HPDE6-E6E7 (cell line): ENCODE measurements at regions not wholly inside any gene's neighbourhood (a gene's known extent, or its start where the extent isn't known, plus 50 kb on each side); places are given as distances from the start of the nearest gene placed in this dataset.

Experiments
- DNase-seq: peaks from one replicate; pipeline ENCODE4 v3.0.0; 2011; ENCODE audit warnings: missing footprints; ENCODE audit errors: extremely low spot score

DNA sequence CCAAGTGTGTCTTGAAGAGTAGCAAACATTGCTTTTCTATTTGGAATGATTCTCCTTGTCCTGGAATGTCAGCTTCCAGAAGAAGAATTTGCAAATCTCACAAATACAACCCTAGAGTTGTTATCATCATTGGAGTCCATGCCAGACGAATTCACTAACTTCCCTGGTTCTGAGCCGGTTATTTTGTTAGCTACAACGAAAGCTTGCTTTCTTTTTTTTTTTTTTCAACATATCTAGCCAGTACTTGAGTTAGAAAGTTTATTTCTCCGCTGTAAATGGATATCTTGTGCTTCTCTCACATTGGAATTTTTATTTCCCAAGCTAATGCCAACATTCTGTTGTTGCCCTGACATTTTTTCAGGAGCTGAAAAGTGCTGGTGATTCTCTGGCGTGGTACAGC is 138.1 kb upstream of the POM121L12 start:
- DNase-seq, result no peak

DNA sequence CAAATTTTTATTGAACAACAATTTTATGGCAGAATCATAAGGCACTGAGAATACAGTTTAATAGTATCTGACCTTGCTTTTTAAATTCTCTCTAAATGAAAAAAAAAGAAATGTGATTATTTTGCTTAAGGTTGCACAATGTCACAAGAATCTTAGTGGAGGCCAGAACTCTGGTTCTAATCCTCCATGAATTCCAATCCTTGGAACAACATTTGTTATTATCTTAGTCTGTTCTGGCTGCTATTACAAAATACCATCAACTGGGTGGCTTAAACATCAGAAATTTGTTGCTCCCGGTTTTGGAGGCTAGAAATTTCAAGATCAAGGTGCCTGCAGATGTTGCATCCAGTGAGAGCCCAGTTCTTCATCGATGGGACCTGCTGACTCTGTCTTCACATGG is 158.2 kb upstream of the POM121L12 start:
- DNase-seq, result no peak

- no peak for DNase-seq
Measured at GRCh38 chr7:52876402-52876801, 159.0 kb upstream of the POM121L12 start.

- DNase-seq, result no peak
Measured at GRCh38 chr7:52863652-52864051, 171.8 kb upstream of the POM121L12 start.

GRCh38 chr7:52862321-52862720 is 173.1 kb upstream of the POM121L12 start:
- DNase-seq, result no peak

- no peak for DNase-seq
Measured at GRCh38 chr7:52857367-52857766, 178.1 kb upstream of the POM121L12 start.

- no peak for DNase-seq
Measured at GRCh38 chr7:52854681-52855080, 180.8 kb upstream of the POM121L12 start.

- DNase-seq, result no peak
Measured at GRCh38 chr7:52851547-52851946, 183.9 kb upstream of the POM121L12 start.

DNA sequence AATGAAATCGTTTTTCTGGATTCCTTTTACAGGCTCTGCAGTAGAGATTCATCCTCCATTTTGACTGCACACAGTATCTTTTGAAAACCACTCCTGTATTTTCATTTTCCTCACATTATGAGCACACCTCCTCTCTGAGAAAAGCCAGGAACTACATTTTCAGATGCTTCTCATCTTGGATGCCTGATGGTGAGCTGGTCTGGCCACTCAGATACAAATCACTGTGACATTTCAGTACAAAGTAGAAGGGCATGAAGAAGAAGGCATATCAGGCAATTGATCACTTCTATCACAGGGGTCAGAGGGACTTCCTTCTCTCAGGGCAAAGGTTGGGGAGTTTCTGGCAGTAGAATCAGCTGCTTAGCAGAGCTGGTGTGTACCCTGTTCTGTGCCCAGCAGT is 192.0 kb upstream of the POM121L12 start:
- DNase-seq, result no peak

DNA sequence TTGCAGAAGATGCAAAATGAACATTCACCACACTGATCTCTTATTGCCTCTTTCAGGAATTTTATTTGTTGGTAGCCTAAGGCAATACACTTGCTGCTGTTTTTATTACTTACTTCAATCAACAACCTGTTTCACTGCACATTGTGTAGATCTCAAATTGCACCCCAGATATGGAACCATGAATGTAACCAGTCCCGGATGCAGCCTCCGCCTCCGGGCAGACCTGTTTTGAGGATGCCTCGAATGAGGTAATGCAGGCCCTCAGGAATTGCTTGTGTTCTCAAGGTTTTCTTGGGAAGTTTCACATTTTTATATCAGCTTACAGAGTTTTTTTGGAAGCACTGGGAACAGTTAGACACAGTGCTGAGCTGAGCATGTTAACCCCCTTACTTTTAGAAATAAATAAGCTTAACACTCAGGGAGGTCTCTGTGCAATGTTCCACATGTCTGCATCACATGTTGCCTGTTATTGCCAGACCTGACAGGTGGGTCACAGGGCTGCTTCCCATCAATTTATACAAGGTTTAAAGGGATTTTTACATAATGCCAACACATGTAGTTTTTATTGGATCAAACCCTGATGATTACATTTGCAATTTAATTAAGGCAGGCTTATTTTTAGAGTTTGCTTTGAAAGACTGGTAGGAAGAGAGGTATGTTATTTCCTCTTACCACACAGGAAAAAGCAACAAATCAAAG is 193.1 kb upstream of the POM121L12 start:
- DNase-seq, result no peak

- peak; percentile 2 for DNase-seq
Measured at GRCh38 chr7:52838981-52839411, 196.4 kb upstream of the POM121L12 start.

DNA sequence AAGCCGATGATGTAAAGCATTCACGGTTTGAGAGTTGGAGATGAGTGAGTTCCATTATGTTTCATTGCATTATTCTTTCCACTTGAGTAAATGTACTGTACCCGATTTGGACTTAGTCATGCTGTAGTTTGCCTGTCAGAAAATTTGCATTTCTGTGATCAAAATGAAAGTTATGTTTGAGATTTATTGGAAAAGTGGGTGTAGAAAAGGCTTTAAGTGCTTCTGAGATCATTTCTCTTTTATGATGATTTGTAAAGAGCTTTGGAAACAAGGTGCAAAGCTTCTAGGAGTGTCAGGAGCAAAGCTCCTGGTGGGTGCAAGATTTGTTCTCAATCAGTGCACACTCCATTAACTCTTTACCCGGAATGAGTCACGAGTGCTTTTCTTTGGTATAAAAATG is 204.1 kb upstream of the POM121L12 start:
- DNase-seq, result no peak

DNA sequence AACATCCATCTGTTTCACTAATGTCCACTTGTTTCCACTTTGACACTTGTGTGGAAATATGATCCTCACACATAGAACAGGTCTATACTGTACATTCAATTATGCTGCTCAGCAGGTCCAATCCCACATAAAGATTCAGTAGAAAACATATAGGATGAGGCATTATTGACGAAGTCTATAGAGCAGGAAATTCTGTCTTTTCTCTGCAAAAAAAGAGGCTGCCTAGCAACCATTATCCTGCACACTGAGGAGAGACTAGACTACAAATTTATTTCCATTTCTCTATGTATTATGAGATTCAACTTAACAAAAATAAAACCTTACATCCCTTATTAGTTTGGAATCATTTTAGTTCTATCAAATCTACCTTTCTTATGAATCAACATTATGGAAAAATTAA is 204.6 kb upstream of the POM121L12 start:
- no peak for DNase-seq

DNA sequence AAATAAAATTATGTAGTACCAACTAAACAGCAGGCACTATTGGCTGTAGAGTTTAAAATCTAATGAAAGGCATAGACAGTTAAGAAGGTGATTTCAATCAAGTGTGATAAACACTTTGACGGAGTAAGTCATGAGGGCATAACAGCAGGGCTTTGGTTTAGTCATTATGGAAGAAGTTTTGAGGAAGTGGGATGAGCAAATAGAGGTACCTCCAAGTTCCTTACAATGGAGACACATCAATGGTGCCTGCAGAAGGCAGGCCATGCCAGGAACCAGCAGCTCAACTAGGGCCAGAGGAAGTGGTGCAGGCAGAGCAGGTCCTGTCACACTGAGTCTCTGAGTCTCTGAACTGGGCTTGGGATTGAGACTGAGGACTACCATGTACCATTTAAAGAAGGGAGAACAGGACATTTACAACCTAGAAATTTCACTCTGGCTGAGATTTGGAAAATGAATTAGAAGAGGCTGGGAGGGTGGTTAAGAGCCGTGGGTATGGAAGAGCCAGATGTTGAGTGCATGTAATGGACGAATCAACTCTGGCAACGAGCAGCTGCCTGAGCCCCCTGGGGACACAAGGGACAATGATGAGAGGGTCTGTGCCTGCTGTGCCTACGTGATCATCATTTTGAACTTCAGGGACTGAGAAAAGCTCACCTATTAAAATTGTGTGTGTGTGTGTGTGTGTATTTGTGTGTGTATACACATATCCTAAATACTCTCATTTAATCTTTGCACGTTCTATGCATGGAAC is 208.7 kb upstream of the POM121L12 start:
- DNase-seq, result no peak

DNA sequence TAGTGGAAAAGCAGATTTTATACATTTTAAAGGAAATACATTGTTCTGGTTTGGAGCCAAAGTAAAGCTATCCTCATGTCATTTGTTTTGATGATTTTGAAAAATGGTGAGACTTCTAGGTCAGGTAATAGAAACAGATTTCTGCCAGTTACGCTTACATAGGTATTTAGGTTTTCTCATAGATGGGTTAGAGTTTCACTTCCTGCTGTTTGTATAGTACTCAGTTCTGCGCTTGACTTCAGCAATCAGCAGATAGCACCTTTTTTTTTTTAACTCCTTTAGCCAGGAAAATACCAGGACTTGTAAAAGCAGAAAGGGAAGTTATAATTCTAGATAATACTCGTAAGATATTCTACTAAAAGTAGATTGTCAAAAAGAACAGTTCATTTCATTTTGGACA is 209.8 kb upstream of the POM121L12 start:
- DNase-seq, result no peak

- no peak for DNase-seq
Measured at GRCh38 chr7:52811537-52811936, 223.9 kb upstream of the POM121L12 start.

- DNase-seq, result no peak
Measured at GRCh38 chr7:52799817-52800216, 235.6 kb upstream of the POM121L12 start.

- DNase-seq, result no peak
Measured at GRCh38 chr7:52797801-52798200, 237.6 kb upstream of the POM121L12 start.

GRCh38 chr7:52794621-52795020 is 240.8 kb upstream of the POM121L12 start:
- no peak for DNase-seq

- DNase-seq, result no peak
Measured at GRCh38 chr7:52791176-52791700, 244.2 kb upstream of the POM121L12 start.

GRCh38 chr7:52786174-52786573 is 249.3 kb upstream of the POM121L12 start:
- DNase-seq, result no peak

DNA sequence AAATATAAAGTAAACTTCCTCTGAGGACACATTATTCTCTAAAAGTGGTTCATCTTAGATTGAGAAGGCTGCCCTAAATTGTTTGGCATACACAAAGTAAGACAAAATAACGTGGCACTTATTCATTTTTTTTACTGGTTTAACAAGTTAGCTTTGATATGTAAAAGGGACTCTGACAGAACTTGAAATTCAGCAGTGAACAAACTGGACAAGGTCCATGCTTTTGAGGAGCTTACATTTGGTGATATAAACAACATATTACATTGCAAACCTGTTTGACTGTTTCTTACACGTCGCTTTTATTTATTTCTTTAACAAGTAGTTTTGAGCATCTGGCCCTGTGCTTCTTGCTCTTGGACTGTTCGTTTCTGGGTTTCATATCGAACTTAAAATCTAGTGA is 253.1 kb upstream of the POM121L12 start:
- no peak for DNase-seq

DNA sequence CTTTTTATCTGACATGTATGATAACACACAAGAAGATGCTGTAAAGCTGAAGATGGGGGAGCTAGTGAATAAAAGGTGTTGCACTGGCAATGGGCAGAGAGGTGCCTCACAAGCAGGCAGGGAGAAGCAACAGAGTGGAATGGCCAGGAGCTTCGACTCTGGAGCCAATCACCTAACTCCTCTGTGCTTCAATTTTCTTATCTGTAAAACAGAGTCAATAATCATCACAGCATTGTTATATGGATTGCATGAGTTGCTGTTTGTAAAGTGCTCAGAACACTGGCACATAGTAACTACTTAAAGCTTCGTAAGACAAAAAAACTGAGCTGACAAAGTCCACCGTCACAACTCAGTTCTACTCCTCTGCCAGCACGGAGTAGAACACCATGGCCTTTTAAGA is 254.2 kb upstream of the POM121L12 start:
- DNase-seq, result no peak
